K562 (cell line): ENCODE measurements at regions not wholly inside any gene's neighbourhood (a gene's known extent, or its start where the extent isn't known, plus 50 kb on each side); places are given as distances from the start of the nearest gene placed in this dataset.

ENCODE experiments used
- ATAC-seq: fragments of 200-7000 bp; cut with Tn5 transposase; 3 replicates; pipeline ENCODE4 v1.9.1; 2020; ENCODE audit warnings: moderate library complexity
- BruUV-seq: library from RNA; stranded (reverse); fragments of 400-500 nt; replicated peaks from 2 replicates; lab custom pipeline; 2021; lab: Mats Ljungman, UMichigan
- CTCF ChIA-PET: fragments of 300-600 bp; formaldehyde crosslinking; extraction: SDS; loops from one replicate; lab custom pipeline; 2021; ENCODE audit warnings: low intra/inter-chr PET ratio; lab: Yijun Ruan, JAX
- POLR2A ChIA-PET: fragments of 300-600, 350-650 bp; sonication (Branson Sonifier 250); formaldehyde crosslinking; extraction: SDS; loops from one replicate; lab custom pipeline; 2021; ENCODE audit warnings: antibody characterized with exemption, inconsistent platforms; lab: Yijun Ruan, JAX
- DNase-seq, 4 experiments: peaks; one replicate each; pipeline versions ENCODE4 v3.0.0 to v3.0.0-alpha.2; 2011 to 2018; ENCODE audit warnings: low spot score in 3 of 4, mixed read lengths in 3 of 4; ENCODE audit errors: extremely low read depth in 1 of 4
- FAIRE-seq: peaks from 2 replicates; lab custom pipeline; 2011; peaks lifted over from hg19 to GRCh38; lab: Jason Lieb, UNC
- H2AFZ ChIP-seq: 2 replicates; pipeline ENCODE4 v1.6.0; 2011; ENCODE audit warnings: low read depth, low read length, control low read depth, inconsistent platforms
- H3K27ac ChIP-seq: fragments of 200-600 bp; 3 replicates; pipeline ENCODE4 v1.8.0; 2011; ENCODE audit warnings: low read depth, mild to moderate bottlenecking, control low read depth, inconsistent platforms, low read length, moderate library complexity, mixed read lengths; ENCODE audit errors: extremely low read depth
- H3K27me3 ChIP-seq, 2 experiments: fragments of 300-600 bp in 1 of 2; 2 replicates in 1 of 2; 3 replicates in 1 of 2; pipeline versions ENCODE4 v1.6.0 to v1.8.0; 2011; ENCODE audit warnings: inconsistent platforms in 2 of 2, low read length in 2 of 2, mild to moderate bottlenecking in 1 of 2, mixed read lengths in 1 of 2, moderate library complexity in 1 of 2; ENCODE audit not compliant: control insufficient read depth in 2 of 2, insufficient read depth in 2 of 2
- H3K36me3 ChIP-seq: fragments of 300-600 bp; 3 replicates; pipeline ENCODE4 v1.8.0; 2011; ENCODE audit warnings: mild to moderate bottlenecking, low read length, inconsistent platforms; ENCODE audit not compliant: control insufficient read depth, insufficient read depth
- H3K4me1 ChIP-seq, 2 experiments: fragments of 200-600 bp in 1 of 2; replicated peaks in 1 of 2; 2 replicates in 1 of 2; 3 replicates in 1 of 2; pipeline versions ENCODE4 v1.5.1 to v1.8.0; 2011; ENCODE audit warnings: inconsistent platforms in 2 of 2, low read length in 2 of 2, mild to moderate bottlenecking in 1 of 2, mixed read lengths in 1 of 2, moderate library complexity in 1 of 2; ENCODE audit not compliant: control insufficient read depth in 2 of 2, insufficient read depth in 2 of 2
- H3K4me2 ChIP-seq: 2 replicates; pipeline ENCODE4 v1.6.1; 2011; ENCODE audit warnings: low read length, control low read depth, inconsistent platforms, mixed read lengths; ENCODE audit not compliant: insufficient read depth
- H3K4me3 ChIP-seq: fragments of 200-600 bp; sonication (generic), shearing (Covaris generic); 2 replicates; pipeline ENCODE4 v1.5.1; 2016; ENCODE audit warnings: control low read depth, inconsistent platforms
- H3K79me2 ChIP-seq: fragments of 200-600 bp; 3 replicates; pipeline ENCODE4 v1.8.0; 2011; ENCODE audit warnings: low read length, inconsistent platforms; ENCODE audit not compliant: control insufficient read depth, insufficient read depth
- H3K9ac ChIP-seq, 2 experiments: 2 replicates each; pipeline versions ENCODE4 v1.6.0 to v1.6.1; 2011; ENCODE audit warnings: low read depth in 2 of 2, low read length in 2 of 2, control low read depth in 1 of 2, inconsistent platforms in 1 of 2, mild to moderate bottlenecking in 1 of 2, mixed read lengths in 1 of 2; ENCODE audit not compliant: insufficient read depth in 1 of 2
- H3K9me1 ChIP-seq: one replicate; pipeline ENCODE4 v1.6.0; 2011; ENCODE audit warnings: inconsistent platforms, mild to moderate bottlenecking, low read length, moderate library complexity; ENCODE audit not compliant: control insufficient read depth, insufficient read depth
- H3K9me3 ChIP-seq: replicated peaks from 2 replicates; pipeline ENCODE4 v1.5.1; 2011; ENCODE audit warnings: low read depth, low read length, inconsistent platforms; ENCODE audit not compliant: control insufficient read depth, insufficient read depth
- H4K20me1 ChIP-seq: replicated peaks from 2 replicates; pipeline ENCODE4 v1.6.1; 2011; ENCODE audit warnings: low read length, inconsistent platforms, mixed read lengths; ENCODE audit not compliant: control insufficient read depth, insufficient read depth
- KAT2B ChIP-seq: IDR thresholded peaks from one replicate; pipeline ENCODE4 v1.6.1; 2012; ENCODE audit warnings: low read depth, mild to moderate bottlenecking, control low read depth, inconsistent platforms, low read length, moderate library complexity
- KAT7 ChIP-seq: sonication (generic); formaldehyde crosslinking; IDR thresholded peaks from 2 replicates; pipeline ENCODE4 v1.8.0; 2022; ENCODE audit warnings: missing genetic modification reagents, mild to moderate bottlenecking, borderline replicate concordance
- MECOM ChIP-seq: fragments of 250-450 bp; sonication (Bioruptor Pico); IDR thresholded peaks from 2 replicates; pipeline ENCODE4 v1.8.0; 2022; ENCODE audit warnings: inconsistent platforms
- MYC ChIP-seq, 2 experiments: fragments of 250-450 bp in 1 of 2; sonication (Bioruptor Pico) in 1 of 2; IDR thresholded peaks; 2 replicates each; pipeline versions ENCODE4 v1.5.1 to v1.6.1; 2012 to 2021; ENCODE audit warnings: low read depth in 2 of 2, borderline replicate concordance in 1 of 2, improper control_type of control experiment in 1 of 2, low read length in 1 of 2, mild to moderate bottlenecking in 1 of 2, moderate library complexity in 1 of 2
- NCOR1 ChIP-seq: fragments of 450-650 bp; IDR thresholded peaks from 2 replicates; pipeline ENCODE4 v1.6.1; 2016; ENCODE audit warnings: mild to moderate bottlenecking, moderate library complexity
- NELFE ChIP-seq: IDR thresholded peaks from 2 replicates; pipeline ENCODE4 v1.6.1; 2011; ENCODE audit warnings: mild to moderate bottlenecking; ENCODE audit not compliant: insufficient read depth, insufficient read length
- NFYB ChIP-seq: IDR thresholded peaks from 2 replicates; pipeline ENCODE4 v1.6.1; 2011; ENCODE audit warnings: mild to moderate bottlenecking, moderate library complexity; ENCODE audit not compliant: insufficient read length; ENCODE audit errors: extremely low read depth
- NRF1 ChIP-seq, 2 experiments: fragments of 450-650 bp; IDR thresholded peaks in 1 of 2; conservative IDR thresholded peaks in 1 of 2; 2 replicates each; pipeline ENCODE4 v1.6.1; 2014; ENCODE audit warnings: mild to moderate bottlenecking in 2 of 2
- SRF ChIP-seq, 2 experiments: fragments of 250-450, 450-650 bp in 1 of 2; sonication (Bioruptor Pico) in 1 of 2; sonication (generic) in 1 of 2; formaldehyde crosslinking; IDR thresholded peaks; 2 replicates each; pipeline versions ENCODE4 v1.5.0 to v1.5.1; 2020 to 2022; ENCODE audit warnings: mild to moderate bottlenecking in 1 of 2, missing genetic modification reagents in 1 of 2
- ZKSCAN8 ChIP-seq: fragments of 200-800 bp; sonication (Bioruptor generic); IDR thresholded peaks from 2 replicates; pipeline ENCODE4 v1.6.1; 2016; ENCODE audit warnings: missing genetic modification characterization, missing compliant biosample characterization
- ZNF408 ChIP-seq: fragments of 250-450 bp; sonication (Bioruptor Pico); IDR thresholded peaks from 2 replicates; pipeline ENCODE4 v1.4.0; 2020; ENCODE audit warnings: low read depth, mild to moderate bottlenecking, moderate library complexity
- ZNF445 ChIP-seq: fragments of 250-450 bp; sonication (Bioruptor Pico); IDR thresholded peaks from 2 replicates; pipeline ENCODE4 v1.4.0; 2020; ENCODE audit warnings: low read depth, mild to moderate bottlenecking, moderate library complexity
- ZNF561 ChIP-seq: fragments of 450-650 bp; formaldehyde crosslinking; conservative IDR thresholded peaks from 2 replicates; pipeline ENCODE4 v1.4.0; 2020; ENCODE audit warnings: mild to moderate bottlenecking, moderate library complexity
- ZNF696 ChIP-seq: fragments of 250-450 bp; sonication (Bioruptor Pico); conservative IDR thresholded peaks from 2 replicates; pipeline ENCODE4 v1.4.0; 2020; ENCODE audit warnings: mild to moderate bottlenecking, moderate library complexity
- WGBS: fragments of 100-300 bp; shearing (Covaris generic); methylation state at CpG from one replicate; pipeline ENCODE4 v1.1.6; 2016; ENCODE audit warnings: low coverage, mixed read lengths; ENCODE audit not compliant: insufficient coverage; ENCODE audit errors: missing lambda C conversion rate; 5-methylcytosine and 5-hydroxymethylcytosine counted together
- in situ Hi-C: fragments of 300-500 bp; cut with MboI; formaldehyde crosslinking; loops from 4 replicates; pipeline ENCODE4 v1.15.0; 2018; ENCODE audit warnings: inconsistent platforms, mixed read lengths
- intact Hi-C: fragments of 100-400 bp; cut with micrococcal nuclease; formaldehyde crosslinking; loops from 2 replicates; pipeline ENCODE4 v1.14.2; 2022
- TF ChIP-seq, protein P1 (sequence below): fragments of 250-450 bp; sonication (Bioruptor Pico); IDR thresholded peaks from 2 replicates; pipeline ENCODE4 v1.9.0; 2021; ENCODE audit warnings: mild to moderate bottlenecking
- TF ChIP-seq, protein P2 (sequence below): IDR thresholded peaks from 2 replicates; pipeline ENCODE4 v1.6.1; 2014; ENCODE audit warnings: antibody characterized with exemption
- TF ChIP-seq, protein P3 (sequence below): fragments of 200-800 bp; sonication (Bioruptor generic); IDR thresholded peaks from 2 replicates; pipeline ENCODE4 v1.6.1; 2017; ENCODE audit warnings: missing genetic modification characterization, missing compliant biosample characterization
- TF ChIP-seq, protein P4 (sequence below): fragments of 250-450 bp; sonication (Bioruptor Pico); IDR thresholded peaks from 2 replicates; pipeline ENCODE4 v1.8.0; 2021; ENCODE audit warnings: moderate library complexity, mild to moderate bottlenecking, inconsistent platforms

DNA sequence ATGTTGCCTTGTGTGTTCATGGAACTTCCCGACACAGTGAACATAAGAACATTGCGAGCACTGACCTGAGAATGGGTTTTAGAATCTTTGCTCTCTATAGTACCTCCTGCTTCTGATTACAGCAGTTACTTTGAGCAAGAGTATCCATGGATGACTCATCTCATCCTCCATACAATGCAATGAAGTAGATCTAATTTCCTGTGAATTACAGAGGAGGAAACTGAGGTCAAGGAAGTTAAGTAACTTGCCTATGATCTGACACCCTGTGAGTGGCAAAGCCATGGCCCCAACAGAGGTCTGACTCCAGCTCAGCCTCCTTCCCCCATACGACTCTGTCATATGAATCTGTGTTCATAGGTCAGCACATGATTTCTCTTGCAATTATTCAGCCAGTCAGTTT lies 518.1 kb downstream of the TFAP2A start:
- H3K9me3 ChIP-seq = peaks cover 2% of the 10 kb centered on the region; the same call in 1 of the 2 replicates
- intact Hi-C loops = no loop called here
- DNase-seq (no peak), ATAC-seq (no peak), FAIRE-seq (no peak)
- H3K79me2 ChIP-seq = no peaks in the 10 kb centered on the region
- BruUV-seq = no TSS peak
- 0% methylated on average over 3 of the region's 3 CpGs for WGBS
- TF ChIP-seq, protein P1, sequence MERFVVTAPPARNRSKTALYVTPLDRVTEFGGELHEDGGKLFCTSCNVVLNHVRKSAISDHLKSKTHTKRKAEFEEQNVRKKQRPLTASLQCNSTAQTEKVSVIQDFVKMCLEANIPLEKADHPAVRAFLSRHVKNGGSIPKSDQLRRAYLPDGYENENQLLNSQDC (CRISPR knock-in tag) = no peak
- TF ChIP-seq KAT7 (no peak), NCOR1 (no peak), NELFE (no peak), ZNF561 (CRISPR knock-in tag) (no peak), SRF (CRISPR knock-in tag; IDR thresholded peaks at IDR 0.05) (no peak), MYC (IDR thresholded peaks at IDR 0.05; ENCODE audit: low read depth, low read length) (no peak), MYC (CRISPR knock-in tag; IDR thresholded peaks at IDR 0.05; ENCODE audit: borderline replicate concordance, low read depth) (no peak), ZKSCAN8 (no peak), KAT2B (no peak), ZNF696 (no peak), NFYB (no peak), ZNF445 (CRISPR knock-in tag) (no peak), ZNF408 (CRISPR knock-in tag) (no peak), MECOM (no peak), NRF1 (conservative IDR thresholded peaks at IDR 0.05 in 1 of 2, IDR thresholded peaks at IDR 0.05 in 1 of 2) (no peak)
- TF ChIP-seq, protein P2, sequence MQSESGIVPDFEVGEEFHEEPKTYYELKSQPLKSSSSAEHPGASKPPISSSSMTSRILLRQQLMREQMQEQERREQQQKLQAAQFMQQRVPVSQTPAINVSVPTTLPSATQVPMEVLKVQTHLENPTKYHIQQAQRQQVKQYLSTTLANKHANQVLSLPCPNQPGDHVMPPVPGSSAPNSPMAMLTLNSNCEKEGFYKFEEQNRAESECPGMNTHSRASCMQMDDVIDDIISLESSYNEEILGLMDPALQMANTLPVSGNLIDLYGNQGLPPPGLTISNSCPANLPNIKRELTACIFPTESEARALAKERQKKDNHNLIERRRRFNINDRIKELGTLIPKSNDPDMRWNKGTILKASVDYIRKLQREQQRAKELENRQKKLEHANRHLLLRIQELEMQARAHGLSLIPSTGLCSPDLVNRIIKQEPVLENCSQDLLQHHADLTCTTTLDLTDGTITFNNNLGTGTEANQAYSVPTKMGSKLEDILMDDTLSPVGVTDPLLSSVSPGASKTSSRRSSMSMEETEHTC = no peak
- TF ChIP-seq, protein P3, sequence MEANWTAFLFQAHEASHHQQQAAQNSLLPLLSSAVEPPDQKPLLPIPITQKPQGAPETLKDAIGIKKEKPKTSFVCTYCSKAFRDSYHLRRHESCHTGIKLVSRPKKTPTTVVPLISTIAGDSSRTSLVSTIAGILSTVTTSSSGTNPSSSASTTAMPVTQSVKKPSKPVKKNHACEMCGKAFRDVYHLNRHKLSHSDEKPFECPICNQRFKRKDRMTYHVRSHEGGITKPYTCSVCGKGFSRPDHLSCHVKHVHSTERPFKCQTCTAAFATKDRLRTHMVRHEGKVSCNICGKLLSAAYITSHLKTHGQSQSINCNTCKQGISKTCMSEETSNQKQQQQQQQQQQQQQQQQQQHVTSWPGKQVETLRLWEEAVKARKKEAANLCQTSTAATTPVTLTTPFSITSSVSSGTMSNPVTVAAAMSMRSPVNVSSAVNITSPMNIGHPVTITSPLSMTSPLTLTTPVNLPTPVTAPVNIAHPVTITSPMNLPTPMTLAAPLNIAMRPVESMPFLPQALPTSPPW (CRISPR knock-in tag) = no peak
- TF ChIP-seq, protein P4, sequence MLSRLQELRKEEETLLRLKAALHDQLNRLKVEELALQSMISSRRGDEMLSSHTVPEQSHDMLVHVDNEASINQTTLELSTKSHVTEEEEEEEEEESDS (CRISPR knock-in tag) = no peak
- H3K27me3 ChIP-seq = no peaks in the 10 kb centered on the region
- no peak overlapping the region for H3K27ac ChIP-seq
- H3K4me2 ChIP-seq = no peak overlapping the region
- no peak overlapping the region for H3K4me3 ChIP-seq
- in situ Hi-C loops = no loop called here
- H3K9me1 ChIP-seq = no peaks in the 10 kb centered on the region
- H3K36me3 ChIP-seq = no peaks in the 10 kb centered on the region
- H3K9ac ChIP-seq = no peak overlapping the region
- H2AFZ ChIP-seq = no peak overlapping the region
- H4K20me1 ChIP-seq = no peaks in the 10 kb centered on the region
- no peaks in the 10 kb centered on the region for H3K4me1 ChIP-seq
- POLR2A ChIA-PET = no interaction called here
- CTCF ChIA-PET = no interaction called here
